SK-N-SH (cell line): ENCODE measurements at regions not wholly inside any gene's neighbourhood (a gene's known extent, or its start where the extent isn't known, plus 50 kb on each side); places are given as distances from the start of the nearest gene placed in this dataset.

Source experiments
- CTCF ChIA-PET: fragments of 300-600, 350-600 bp; formaldehyde crosslinking; extraction: SDS; loops from one replicate; lab custom pipeline; 2021; lab: Yijun Ruan, JAX
- POLR2A ChIA-PET: fragments of 350-600 bp; sonication (Branson Sonifier 250); formaldehyde crosslinking; extraction: SDS; loops from one replicate; lab custom pipeline; 2020; ENCODE audit warnings: antibody characterized with exemption, inconsistent platforms; lab: Yijun Ruan, JAX
- DNase-seq: peaks from one replicate; pipeline ENCODE4 v3.0.0; 2012
- H2AFZ ChIP-seq: fragments of 200-600 bp; sonication (generic); 2 replicates; pipeline ENCODE4 v1.8.1; 2016; ENCODE audit warnings: antibody characterized with exemption, mild to moderate bottlenecking, low read depth
- H3F3A ChIP-seq: fragments of 200-600 bp; sonication (generic); replicated peaks from 2 replicates; pipeline ENCODE3; 2016; ENCODE audit warnings: antibody characterized with exemption, mild to moderate bottlenecking; ENCODE audit not compliant: insufficient read depth
- H3K27ac ChIP-seq, 2 experiments: fragments of 200-500 bp in 1 of 2; fragments of 200-600 bp in 1 of 2; sonication (Bioruptor generic) in 1 of 2; sonication (generic), shearing (Covaris generic) in 1 of 2; 2 replicates each; pipeline versions ENCODE4 v1.5.1 to v1.6.1; 2014 to 2016; ENCODE audit warnings: low read depth in 2 of 2, inconsistent platforms in 1 of 2, low read length in 1 of 2, mild to moderate bottlenecking in 1 of 2, mixed read lengths in 1 of 2
- H3K27me3 ChIP-seq: fragments of 200-600 bp; sonication (generic), shearing (Covaris generic); 2 replicates; pipeline ENCODE4 v1.6.1; 2016; ENCODE audit warnings: mixed run types; ENCODE audit not compliant: insufficient read depth
- H3K36me3 ChIP-seq, 2 experiments: fragments of 200-500 bp in 1 of 2; fragments of 200-600 bp in 1 of 2; sonication (Bioruptor generic) in 1 of 2; sonication (generic) in 1 of 2; replicated peaks in 1 of 2; 2 replicates each; pipeline versions ENCODE3 to v1.5.1; 2014 to 2016; ENCODE audit warnings: low read length in 1 of 2, mild to moderate bottlenecking in 1 of 2; ENCODE audit not compliant: insufficient read depth in 2 of 2, control insufficient read depth in 1 of 2
- H3K4me1 ChIP-seq, 2 experiments: fragments of 200-500 bp in 1 of 2; fragments of 200-600 bp in 1 of 2; sonication (Bioruptor generic) in 1 of 2; sonication (generic), shearing (Covaris generic) in 1 of 2; 2 replicates each; pipeline versions ENCODE4 v1.5.1 to v1.6.1; 2014 to 2016; ENCODE audit warnings: low read depth in 1 of 2, low read length in 1 of 2, mixed run types in 1 of 2; ENCODE audit not compliant: insufficient read depth in 2 of 2, control insufficient read depth in 1 of 2
- H3K4me2 ChIP-seq: fragments of 200-600 bp; sonication (generic), shearing (Covaris generic); 2 replicates; pipeline ENCODE4 v1.6.1; 2017; ENCODE audit warnings: mixed run types
- H3K4me3 ChIP-seq, 2 experiments: fragments of 200-500 bp in 1 of 2; fragments of 200-600 bp in 1 of 2; sonication (Bioruptor generic) in 1 of 2; sonication (generic), shearing (Covaris generic) in 1 of 2; 2 replicates each; pipeline versions ENCODE4 v1.5.1 to v1.8.1; 2014 to 2016; ENCODE audit warnings: low read depth in 2 of 2, inconsistent platforms in 1 of 2, low read length in 1 of 2, mild to moderate bottlenecking in 1 of 2, mixed read lengths in 1 of 2, moderate library complexity in 1 of 2
- H3K79me2 ChIP-seq: fragments of 200-600 bp; sonication (generic); 2 replicates; pipeline ENCODE4 v1.8.1; 2017; ENCODE audit warnings: mild to moderate bottlenecking; ENCODE audit not compliant: insufficient read depth
- H3K9ac ChIP-seq: fragments of 200-600 bp; sonication (generic); 2 replicates; pipeline ENCODE4 v1.6.1; 2017; ENCODE audit warnings: mixed run types
- H3K9me2 ChIP-seq: fragments of 200-600 bp; sonication (generic); 2 replicates; pipeline ENCODE4 v1.6.1; 2017; ENCODE audit warnings: mixed run types
- H3K9me3 ChIP-seq: fragments of 200-600 bp; sonication (generic); 2 replicates; pipeline ENCODE4 v1.6.1; 2017; ENCODE audit warnings: mixed run types, mild to moderate bottlenecking, moderate library complexity
- H4K20me1 ChIP-seq: fragments of 200-600 bp; sonication (generic); 2 replicates; pipeline ENCODE4 v1.6.1; 2017; ENCODE audit warnings: mild to moderate bottlenecking, mixed run types; ENCODE audit not compliant: insufficient read depth
- EZH2phosphoT487 ChIP-seq: fragments of 200-600 bp; sonication (generic); IDR thresholded peaks from 2 replicates; pipeline ENCODE4 v1.6.1; 2017; ENCODE audit warnings: low read depth, mixed run types, mild to moderate bottlenecking, antibody characterized with exemption, moderate library complexity, borderline replicate concordance
- FOXJ3 ChIP-seq: sonication (generic); formaldehyde crosslinking; IDR thresholded peaks from 2 replicates; pipeline ENCODE4 v1.5.1; 2020; ENCODE audit warnings: mild to moderate bottlenecking, missing genetic modification reagents
- FOXM1 ChIP-seq: IDR thresholded peaks from 2 replicates; pipeline ENCODE4 v1.4.0; 2012; ENCODE audit warnings: low read depth, mild to moderate bottlenecking
- GATA2 ChIP-seq: sonication (generic); formaldehyde crosslinking; IDR thresholded peaks from 2 replicates; pipeline ENCODE4 v1.5.0; 2020; ENCODE audit warnings: mild to moderate bottlenecking, missing genetic modification reagents
- JUND ChIP-seq: IDR thresholded peaks from 2 replicates; pipeline ENCODE4 v1.4.0; 2012
- MAX ChIP-seq: IDR thresholded peaks from 2 replicates; pipeline ENCODE4 v1.4.0; 2012; ENCODE audit warnings: low read depth
- MEF2A ChIP-seq: IDR thresholded peaks from 2 replicates; pipeline ENCODE4 v1.4.0; 2012; ENCODE audit warnings: low read depth, borderline replicate concordance
- MXI1 ChIP-seq: IDR thresholded peaks from 2 replicates; pipeline ENCODE4 v1.6.1; 2012; ENCODE audit warnings: mild to moderate bottlenecking, low read depth, low read length, improper control_type of control experiment
- NFIC ChIP-seq: IDR thresholded peaks from 2 replicates; pipeline ENCODE4 v1.4.0; 2012; ENCODE audit warnings: borderline replicate concordance
- PBX3 ChIP-seq: IDR thresholded peaks from 2 replicates; pipeline ENCODE4; 2012
- RCOR1 ChIP-seq: fragments of 150-350 bp; IDR thresholded peaks from 2 replicates; pipeline ENCODE4 v1.6.1; 2017; ENCODE audit warnings: antibody characterized with exemption, low read length
- RFX5 ChIP-seq: IDR thresholded peaks from 2 replicates; pipeline ENCODE4 v1.6.1; 2012; ENCODE audit warnings: mild to moderate bottlenecking, improper control_type of control experiment, low read length
- RXRA ChIP-seq: IDR thresholded peaks from 2 replicates; pipeline ENCODE4 v1.4.0; 2012; ENCODE audit warnings: low read depth, mild to moderate bottlenecking, borderline replicate concordance
- SIN3A ChIP-seq: IDR thresholded peaks from 2 replicates; pipeline ENCODE4 v1.6.1; 2012; ENCODE audit warnings: low read depth, mild to moderate bottlenecking, low read length, moderate library complexity, borderline replicate concordance
- TAF1 ChIP-seq: IDR thresholded peaks from 2 replicates; pipeline ENCODE4 v1.6.1; 2012; ENCODE audit warnings: low read depth, mild to moderate bottlenecking, low read length, moderate library complexity, borderline replicate concordance
- TEAD4 ChIP-seq: IDR thresholded peaks from 2 replicates; pipeline ENCODE4 v1.4.0; 2012; ENCODE audit warnings: mild to moderate bottlenecking, borderline replicate concordance; ENCODE audit not compliant: insufficient read depth
- USF1 ChIP-seq: IDR thresholded peaks from 2 replicates; pipeline ENCODE4 v1.4.0; 2012; ENCODE audit warnings: low read depth, borderline replicate concordance
- USF2 ChIP-seq: fragments of 150-350 bp; IDR thresholded peaks from 2 replicates; pipeline ENCODE4 v1.6.1; 2017; ENCODE audit warnings: antibody characterized with exemption, low read length, low read depth, borderline replicate concordance
- YY1 ChIP-seq: IDR thresholded peaks from 2 replicates; pipeline ENCODE4 v1.4.0; 2012; ENCODE audit warnings: low read depth, mild to moderate bottlenecking
- WGBS: methylation state at CpG from one replicate; pipeline ENCODE4 v1.1.6; 2017; ENCODE audit warnings: low lambda C conversion rate; 5-methylcytosine and 5-hydroxymethylcytosine counted together
- TF ChIP-seq, protein P1 (sequence below): IDR thresholded peaks from 2 replicates; pipeline ENCODE4 v1.4.0; 2012; ENCODE audit warnings: low read depth, borderline replicate concordance
- TF ChIP-seq, protein P2 (sequence below): fragments of 150-350 bp; IDR thresholded peaks from 2 replicates; pipeline ENCODE4 v1.6.1; 2016; ENCODE audit warnings: mild to moderate bottlenecking, low read depth, low read length

- no peak overlapping the region for H3K9ac ChIP-seq
- TF ChIP-seq TAF1 (no peak), RFX5 (no peak), NFIC (no peak), RCOR1 (no peak), SIN3A (no peak), USF1 (no peak)
- H3K27me3 ChIP-seq: no peaks in the 10 kb centered on the region
- H2AFZ ChIP-seq: no peak overlapping the region
- H3K9me3 ChIP-seq: no peaks in the 10 kb centered on the region
- ChIA-PET POLR2A (no interaction called here), CTCF (no interaction called here)
- H3K27ac ChIP-seq: peak overlapping the region in 1 of 2 experiments; percentile 11; a peak in 2 of 4 replicates
- no peaks in the 10 kb centered on the region for H4K20me1 ChIP-seq
- no peak overlapping the region for H3K4me2 ChIP-seq
- H3K9me2 ChIP-seq: no peaks in the 10 kb centered on the region
- no peak overlapping the region for H3K4me3 ChIP-seq
- H3K36me3 ChIP-seq: no peaks in the 10 kb centered on the region
- H3K4me1 ChIP-seq: peaks cover 0 to 17% of the 10 kb centered on the region in 2 experiments; a peak in 2 of 4 replicates
- DNase-seq: no peak
- H3F3A ChIP-seq: peaks cover 11% of the 10 kb centered on the region
- 85% methylated on average over 5 of the region's 5 CpGs for WGBS
- no peaks in the 10 kb centered on the region for H3K79me2 ChIP-seq
Observed at GRCh38 chr21:28112511-28112910, 880.2 kb downstream of the LTN1 start.

DNA sequence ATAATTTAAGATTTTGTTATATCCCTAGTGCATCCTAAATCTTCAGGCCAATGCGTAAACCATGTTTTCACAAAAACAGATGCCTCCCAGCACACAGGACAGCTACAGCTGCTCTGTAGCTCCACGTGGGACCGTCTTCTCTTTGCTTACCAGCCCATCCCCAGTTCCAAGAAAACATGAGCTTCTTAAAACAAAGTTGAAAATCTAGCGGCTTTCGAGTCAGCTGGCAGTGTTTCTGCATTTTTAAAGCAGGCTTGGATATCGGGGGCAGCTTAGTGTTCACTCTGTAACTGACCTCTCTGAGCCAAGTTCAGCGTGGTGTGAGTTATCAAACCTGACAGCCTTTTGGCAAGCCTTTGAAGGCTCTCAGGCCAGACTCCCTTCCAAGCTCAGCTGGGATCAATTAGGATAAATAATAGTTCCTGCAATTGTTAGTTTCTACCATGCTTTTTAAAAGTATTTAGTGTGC is 881.5 kb downstream of the LTN1 start:
- peak overlapping the region; percentile 9 to 23 for H3K4me3 ChIP-seq
- no peaks in the 10 kb centered on the region for H3K9me3 ChIP-seq
- peak overlapping the region; percentile 45 for H2AFZ ChIP-seq
- no peaks in the 10 kb centered on the region for H4K20me1 ChIP-seq
- H3K27me3 ChIP-seq: no peaks in the 10 kb centered on the region
- H3K27ac ChIP-seq: peak overlapping the region; percentile 68 to 97; a peak in 3 of 4 replicates
- peak; percentile 67 for DNase-seq
- POLR2A ChIA-PET: interaction anchor here (1.2 to 1.6 kb wide), 2 partner anchors 145 to 1265 kb away, joined by 4 to 5 read pairs; no protein-coding TSS in a partner anchor
- CTCF ChIA-PET: interaction anchor here (0.9 to 2.3 kb wide), 8 partner anchors 38 to 1265 kb away, joined by 3 to 9 read pairs (median 4); no protein-coding TSS in a partner anchor
- H3K4me1 ChIP-seq: peaks cover 0 to 21% of the 10 kb centered on the region in 2 experiments; a peak in 2 of 4 replicates
- no peak overlapping the region for H3K9ac ChIP-seq
- 6% methylated on average over 7 of the region's 7 CpGs for WGBS
- no peaks in the 10 kb centered on the region for H3K79me2 ChIP-seq
- peaks cover 11% of the 10 kb centered on the region for H3F3A ChIP-seq
- H3K9me2 ChIP-seq: no peaks in the 10 kb centered on the region
- H3K4me2 ChIP-seq: peak overlapping the region; percentile 62
- H3K36me3 ChIP-seq: no peaks in the 10 kb centered on the region
- TF ChIP-seq TEAD4 (peak; percentile 85), EZH2phosphoT487 (no peak), GATA2 (CRISPR knock-in tag) (peak; percentile 78), MEF2A (peak; percentile 77; the same call in 1 of the 2 replicates), FOXM1 (peak; percentile 86), MXI1 (peak; percentile 94), USF2 (no peak), YY1 (no peak), MAX (peak; percentile 74; the same call in 1 of the 2 replicates), TAF1 (peak; percentile 33; the same call in 1 of the 2 replicates), JUND (peak; percentile 85), RXRA (peak; percentile 99), FOXJ3 (CRISPR knock-in tag) (peak; percentile 94), PBX3 (peak; percentile 99)
- TF ChIP-seq, protein P1, sequence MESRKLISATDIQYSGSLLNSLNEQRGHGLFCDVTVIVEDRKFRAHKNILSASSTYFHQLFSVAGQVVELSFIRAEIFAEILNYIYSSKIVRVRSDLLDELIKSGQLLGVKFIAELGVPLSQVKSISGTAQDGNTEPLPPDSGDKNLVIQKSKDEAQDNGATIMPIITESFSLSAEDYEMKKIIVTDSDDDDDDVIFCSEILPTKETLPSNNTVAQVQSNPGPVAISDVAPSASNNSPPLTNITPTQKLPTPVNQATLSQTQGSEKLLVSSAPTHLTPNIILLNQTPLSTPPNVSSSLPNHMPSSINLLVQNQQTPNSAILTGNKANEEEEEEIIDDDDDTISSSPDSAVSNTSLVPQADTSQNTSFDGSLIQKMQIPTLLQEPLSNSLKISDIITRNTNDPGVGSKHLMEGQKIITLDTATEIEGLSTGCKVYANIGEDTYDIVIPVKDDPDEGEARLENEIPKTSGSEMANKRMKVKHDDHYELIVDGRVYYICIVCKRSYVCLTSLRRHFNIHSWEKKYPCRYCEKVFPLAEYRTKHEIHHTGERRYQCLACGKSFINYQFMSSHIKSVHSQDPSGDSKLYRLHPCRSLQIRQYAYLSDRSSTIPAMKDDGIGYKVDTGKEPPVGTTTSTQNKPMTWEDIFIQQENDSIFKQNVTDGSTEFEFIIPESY: peak; percentile 77; the same call in 1 of the 2 replicates
- TF ChIP-seq, protein P2, sequence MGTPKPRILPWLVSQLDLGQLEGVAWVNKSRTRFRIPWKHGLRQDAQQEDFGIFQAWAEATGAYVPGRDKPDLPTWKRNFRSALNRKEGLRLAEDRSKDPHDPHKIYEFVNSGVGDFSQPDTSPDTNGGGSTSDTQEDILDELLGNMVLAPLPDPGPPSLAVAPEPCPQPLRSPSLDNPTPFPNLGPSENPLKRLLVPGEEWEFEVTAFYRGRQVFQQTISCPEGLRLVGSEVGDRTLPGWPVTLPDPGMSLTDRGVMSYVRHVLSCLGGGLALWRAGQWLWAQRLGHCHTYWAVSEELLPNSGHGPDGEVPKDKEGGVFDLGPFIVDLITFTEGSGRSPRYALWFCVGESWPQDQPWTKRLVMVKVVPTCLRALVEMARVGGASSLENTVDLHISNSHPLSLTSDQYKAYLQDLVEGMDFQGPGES: no peak
